HG02588 (cell line): ENCODE measurements at regions not wholly inside any gene's neighbourhood (a gene's known extent, or its start where the extent isn't known, plus 50 kb on each side); places are given as distances from the start of the nearest gene placed in this dataset.

Experiments
- ATAC-seq: cut with Tn5 transposase; IDR thresholded peaks from one replicate; pipeline ENCODE4 v1.9.1; 2021; ENCODE audit warnings: mild to moderate bottlenecking, moderate library complexity; ENCODE audit not compliant: unreplicated experiment

DNA sequence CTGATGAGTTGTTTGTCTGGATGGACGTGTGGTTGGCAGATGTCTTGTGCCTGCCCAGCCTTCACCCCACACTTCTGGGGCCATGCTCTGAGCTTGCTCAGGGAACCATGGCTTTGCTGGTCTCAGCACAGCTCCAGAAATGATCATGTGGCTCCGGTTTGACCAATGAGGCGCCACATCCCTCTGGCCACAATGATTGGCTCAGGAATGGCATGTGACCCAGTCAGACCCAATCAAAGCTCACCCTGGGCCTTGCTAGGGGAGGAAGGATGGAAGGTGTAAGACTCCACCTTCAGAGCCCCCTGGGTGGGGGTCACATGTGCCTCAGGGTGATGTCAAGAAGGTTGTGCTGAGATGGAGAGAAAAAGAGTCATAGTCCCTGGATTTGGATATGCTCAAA is 281.6 kb upstream of the SULF2 start:
- ATAC-seq, result no peak

- ATAC-seq, result no peak
These were observed 281.0 kb upstream of the SULF2 start for GRCh38 chr20:48066246-48066645.

- no peak for ATAC-seq
These were observed 280.6 kb upstream of the SULF2 start for GRCh38 chr20:48065833-48066232.

GRCh38 chr20:48064929-48065328 is 279.6 kb upstream of the SULF2 start:
- no peak for ATAC-seq

DNA sequence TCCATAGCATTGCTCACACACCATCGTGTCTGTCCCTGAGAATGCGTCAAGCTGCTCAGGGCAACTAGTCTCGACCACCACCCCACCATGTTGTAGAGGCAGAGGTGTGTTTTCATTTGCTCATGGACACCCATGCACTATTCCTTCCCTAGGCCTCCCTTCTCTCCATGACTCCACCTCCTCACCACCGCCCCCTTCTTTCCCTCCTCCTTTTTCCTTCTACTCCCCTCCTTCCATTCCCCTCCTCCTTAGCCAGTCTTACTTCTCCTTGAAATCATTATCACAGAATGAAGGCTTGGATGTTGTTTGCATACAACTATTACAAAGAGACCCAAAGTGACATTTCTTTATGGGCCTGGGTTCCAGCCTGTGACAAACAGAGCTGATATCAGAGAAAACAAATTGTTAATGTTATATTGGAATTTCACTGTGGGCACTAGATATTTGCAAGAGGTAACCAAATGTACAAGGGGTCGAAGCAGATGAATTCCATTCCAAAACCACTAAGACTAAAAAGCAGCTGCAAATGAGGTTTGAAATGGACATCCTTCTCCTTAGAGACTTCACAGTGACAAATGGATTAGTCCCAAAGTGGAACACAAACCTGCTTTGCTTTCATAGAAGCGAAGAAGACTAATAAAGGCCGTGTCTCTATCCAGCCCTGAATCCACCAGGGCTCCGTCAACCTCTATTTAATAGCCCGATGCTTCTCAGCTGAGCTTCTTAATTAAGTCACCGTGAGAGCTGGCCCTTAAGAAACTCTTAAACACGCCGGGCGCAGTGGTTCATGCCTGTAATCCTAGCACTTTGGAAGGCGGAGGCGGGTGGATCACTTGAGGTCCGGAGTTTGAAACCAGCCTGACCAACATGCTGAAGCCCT is 275.8 kb upstream of the SULF2 start:
- no peak for ATAC-seq

DNA sequence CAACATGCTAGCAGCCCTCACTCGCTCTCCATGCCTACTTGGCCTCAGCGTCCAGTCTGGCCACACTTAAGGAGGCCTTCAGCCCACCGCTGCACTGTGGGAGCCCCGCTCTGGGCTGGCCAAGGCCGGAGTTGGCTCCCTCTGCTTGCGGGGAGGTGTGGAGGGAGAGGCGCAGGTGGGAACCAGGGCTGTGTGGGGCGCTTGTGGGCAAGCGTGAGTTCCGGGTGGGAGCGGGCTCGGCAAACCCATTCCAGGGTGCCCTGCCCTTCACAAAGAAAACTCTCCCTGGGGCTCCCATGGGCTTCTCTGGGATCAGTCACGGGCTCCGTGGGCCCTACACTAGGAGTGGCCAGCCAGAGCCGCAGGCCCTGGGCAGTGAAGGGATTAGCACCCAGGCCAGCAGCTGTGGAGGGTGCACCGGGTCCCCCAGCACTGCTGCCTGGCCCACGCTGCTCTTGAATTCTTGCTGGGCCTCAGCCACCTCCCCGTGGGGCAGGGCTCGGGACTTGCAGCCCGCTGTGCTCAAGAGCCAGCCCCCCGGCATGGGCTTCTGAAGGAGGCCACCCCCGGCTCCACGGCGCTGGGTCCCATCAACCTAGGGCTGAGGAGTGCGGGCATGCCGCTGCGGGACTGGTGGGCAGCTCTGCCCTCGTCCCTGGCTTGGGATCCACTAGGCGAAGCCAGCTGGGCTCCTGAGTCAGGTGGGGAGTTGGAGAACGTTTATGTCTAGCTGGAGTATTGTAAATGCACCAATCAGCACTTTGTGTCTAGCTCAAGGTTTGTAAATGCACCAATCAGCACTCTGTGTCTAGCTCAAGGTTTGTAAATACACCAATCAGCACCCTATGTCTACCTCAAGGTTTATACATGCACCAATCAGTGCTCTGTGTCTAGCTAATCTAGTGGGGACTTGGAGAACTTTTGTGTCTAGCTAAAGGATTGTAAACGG is 273.6 kb upstream of the SULF2 start:
- ATAC-seq, result no peak

- ATAC-seq, result no peak
These were observed 272.5 kb upstream of the SULF2 start for GRCh38 chr20:48057739-48058138.

DNA sequence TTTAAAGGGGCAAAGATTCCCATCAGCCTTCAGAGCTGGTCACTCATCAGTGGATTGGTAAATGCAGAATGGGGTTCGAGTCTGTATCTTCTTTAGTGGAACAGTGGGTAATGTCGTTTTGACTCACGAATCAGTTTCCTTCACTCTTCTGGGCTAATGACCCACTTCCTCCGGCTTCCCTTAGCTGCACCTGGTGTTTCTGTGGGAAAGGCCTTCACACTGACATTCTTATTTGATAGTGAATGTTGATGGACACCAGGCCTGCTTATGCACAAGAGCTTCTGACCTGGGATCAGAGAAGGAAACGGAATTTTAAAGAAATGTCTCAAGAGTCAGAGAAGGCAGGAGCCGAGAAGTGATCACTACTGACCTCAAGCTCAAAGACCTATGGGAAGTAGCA is 272.0 kb upstream of the SULF2 start:
- ATAC-seq, result no peak

GRCh38 chr20:48056218-48056617 is 270.9 kb upstream of the SULF2 start:
- no peak for ATAC-seq

- no peak for ATAC-seq
These were observed 268.8 kb upstream of the SULF2 start for GRCh38 chr20:48054051-48054450.

DNA sequence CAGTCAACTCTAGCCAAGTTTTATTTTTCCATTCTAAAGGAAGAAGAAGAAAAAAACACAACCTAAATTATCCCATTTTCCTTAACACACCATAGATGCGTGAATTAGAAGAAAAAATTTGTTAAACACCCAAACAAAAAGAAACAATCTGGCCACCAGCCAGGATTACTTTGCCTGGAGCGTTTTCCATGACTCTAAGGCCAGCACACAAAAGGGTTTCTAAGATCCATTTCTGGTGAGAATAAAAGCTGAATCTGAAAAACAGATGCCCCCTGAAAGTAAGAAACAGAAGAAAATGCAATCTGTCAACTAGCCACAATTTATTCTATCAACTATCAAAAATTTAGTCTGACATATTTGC is 267.2 kb upstream of the SULF2 start:
- ATAC-seq, result no peak

DNA sequence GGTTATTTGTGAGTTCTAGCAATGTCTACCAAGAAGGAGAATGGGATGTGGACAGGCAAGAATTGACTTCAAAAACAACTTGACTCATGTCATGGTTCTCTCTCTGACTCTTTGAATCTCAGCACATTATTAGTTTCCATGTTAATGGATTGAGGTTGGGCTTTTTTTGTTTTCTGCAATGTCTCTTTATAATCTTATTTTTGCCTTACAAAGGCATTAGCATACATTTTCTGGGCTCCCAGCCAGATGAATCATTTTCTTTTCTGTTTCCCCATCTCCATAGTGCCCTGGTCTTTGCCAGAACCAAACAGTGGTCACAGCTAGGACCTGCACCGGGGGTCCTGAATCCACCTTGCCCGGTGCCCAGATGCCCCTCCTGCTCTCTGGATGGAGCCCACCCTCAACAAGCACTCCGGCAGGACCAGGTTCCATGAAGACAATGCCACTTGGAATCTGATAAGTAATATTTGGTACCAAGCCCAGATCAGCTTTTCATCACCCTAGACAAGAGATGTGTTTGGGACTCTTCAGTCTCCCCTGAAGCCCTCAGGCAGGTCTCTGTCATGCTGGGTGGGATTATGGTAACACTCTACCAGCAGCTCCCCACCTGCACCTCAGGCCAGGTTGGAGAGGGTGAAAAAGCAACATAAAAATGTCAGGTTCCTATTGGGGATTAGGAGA is 266.7 kb upstream of the SULF2 start:
- no peak for ATAC-seq

DNA sequence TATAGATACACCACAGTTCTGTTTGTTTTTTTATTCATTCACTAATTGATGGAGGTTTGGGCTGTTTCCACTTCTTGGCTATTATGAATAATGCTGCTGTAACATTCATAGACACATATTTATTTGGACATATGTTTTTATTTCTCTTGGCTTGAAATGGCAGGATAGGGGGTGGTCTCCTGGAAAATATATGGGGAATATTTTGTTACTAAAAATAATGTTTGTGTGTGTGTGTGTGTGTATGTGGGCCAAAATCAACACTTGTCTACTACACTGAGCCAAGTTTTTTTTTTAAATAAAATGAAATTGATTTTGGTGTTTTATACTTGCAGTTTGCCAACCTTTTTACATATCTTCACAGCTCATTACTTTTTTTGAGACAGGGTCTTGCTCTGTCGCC is 264.4 kb upstream of the SULF2 start:
- no peak for ATAC-seq

DNA sequence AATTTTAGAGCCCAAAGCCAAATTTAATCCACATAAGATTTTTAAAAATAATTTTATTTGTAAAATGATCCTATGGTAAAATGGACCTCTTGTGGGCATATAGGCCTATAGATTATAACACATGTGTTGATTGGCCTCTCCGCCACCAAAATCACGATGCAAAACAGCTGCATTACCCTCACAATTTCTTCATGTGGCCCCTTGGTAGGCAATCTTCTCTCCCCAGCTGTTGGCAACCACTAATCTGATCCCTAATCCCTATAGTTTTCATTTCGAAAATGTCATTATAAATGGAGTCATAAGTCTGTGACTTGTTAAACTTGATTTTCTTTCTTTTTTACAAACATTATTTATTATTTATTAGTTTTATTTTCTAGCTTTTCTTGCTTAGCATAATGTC is 263.9 kb upstream of the SULF2 start:
- ATAC-seq, result no peak

- ATAC-seq, result no peak
These were observed 262.2 kb upstream of the SULF2 start for GRCh38 chr20:48047447-48047846.

DNA sequence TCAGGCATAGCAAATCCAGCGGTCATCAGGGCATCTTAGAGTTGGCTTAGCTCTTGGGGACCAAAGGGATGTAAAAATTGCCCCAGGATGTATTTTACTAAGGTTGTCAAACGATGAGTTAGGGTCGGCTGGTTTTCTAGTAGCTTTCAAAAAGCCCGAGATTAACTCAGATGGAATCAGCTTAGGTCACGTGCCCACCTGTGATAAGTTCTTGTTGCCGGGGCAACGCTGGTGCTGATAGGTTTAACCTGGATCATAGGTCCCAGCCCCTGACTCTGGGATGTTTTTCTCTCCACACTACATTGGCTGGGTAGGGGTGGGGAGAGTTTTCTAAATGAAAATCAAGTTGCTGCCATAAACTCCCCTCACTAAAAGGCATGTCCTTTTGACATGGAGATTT is 257.3 kb upstream of the SULF2 start:
- ATAC-seq, result no peak

GRCh38 chr20:48041078-48041780 is 255.9 kb upstream of the SULF2 start:
- ATAC-seq, result no peak

DNA sequence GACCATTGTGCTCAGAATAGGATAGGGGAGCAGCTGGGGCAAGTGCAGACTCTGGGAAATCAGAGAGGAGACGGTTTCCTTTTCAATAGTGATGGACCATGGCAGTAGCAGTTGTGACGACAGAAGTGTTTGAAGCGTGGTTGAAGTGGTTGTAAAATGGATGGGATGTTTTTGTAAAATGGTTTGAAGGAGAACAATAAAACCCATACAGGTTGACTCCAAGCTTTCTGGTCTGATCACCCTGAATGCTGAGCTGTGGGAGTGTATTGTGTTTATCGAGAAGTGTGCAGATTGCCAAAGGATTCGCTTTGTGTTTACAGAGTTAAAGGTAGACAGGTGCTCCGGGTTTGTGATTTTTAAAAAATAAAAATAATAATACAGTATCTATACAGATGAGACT is 255.2 kb upstream of the SULF2 start:
- ATAC-seq, result no peak

- no peak for ATAC-seq
These were observed 254.8 kb upstream of the SULF2 start for GRCh38 chr20:48040051-48040450.

GRCh38 chr20:48039514-48039913 is 254.2 kb upstream of the SULF2 start:
- ATAC-seq, result no peak

DNA sequence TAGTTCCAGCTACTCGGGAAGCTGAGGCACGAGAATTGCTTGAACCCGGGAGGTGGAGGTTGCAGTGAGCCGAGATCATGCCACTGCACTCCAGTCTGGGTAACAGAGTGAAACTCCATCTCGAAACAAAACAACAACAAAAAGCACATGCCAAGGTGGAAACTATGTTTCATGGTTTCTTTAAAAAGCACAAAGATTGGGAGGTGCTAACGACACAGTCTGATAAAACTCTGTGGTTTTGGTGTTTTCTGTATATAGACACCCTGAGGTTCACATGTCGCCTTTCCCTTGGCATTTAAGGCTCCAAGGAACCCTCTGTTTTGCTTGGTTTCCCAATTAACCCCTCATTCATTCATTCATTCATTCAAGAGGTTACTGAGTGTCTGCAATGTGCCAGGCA is 253.4 kb upstream of the SULF2 start:
- ATAC-seq, result no peak
